HCT116 (cell line): ENCODE measurements at regions not wholly inside any gene's neighbourhood (a gene's known extent, or its start where the extent isn't known, plus 50 kb on each side); places are given as distances from the start of the nearest gene placed in this dataset.

ENCODE experiments used
- ATAC-seq: fragments of 200-7000 bp; cut with Tn5 transposase; 2 replicates; pipeline ENCODE4 v1.9.1; 2020; ENCODE audit warnings: mild to moderate bottlenecking, moderate library complexity
- BruUV-seq: library from RNA; stranded (reverse); fragments of 400-500 nt; replicated peaks from 2 replicates; lab custom pipeline; 2021; lab: Mats Ljungman, UMichigan
- CTCF ChIA-PET: fragments of 300-600 bp; sonication (Branson Sonifier 250); formaldehyde crosslinking; loops from one replicate; lab custom pipeline; 2021; ENCODE audit warnings: antibody characterized with exemption; lab: Charles Lee
- POLR2A ChIA-PET: fragments of 300-600, 350-600 bp; sonication (Branson Sonifier 250); formaldehyde crosslinking; loops from one replicate; lab custom pipeline; 2021; ENCODE audit warnings: antibody characterized with exemption; lab: Charles Lee
- RAD21 ChIA-PET, 2 experiments: fragments of 300-600 bp; sonication (Branson Sonifier 250); formaldehyde crosslinking; loops; one replicate each; lab custom pipeline; 2023; ENCODE audit warnings: low total read pairs in 2 of 2; ENCODE audit not compliant: uncharacterized antibody in 2 of 2, unreplicated experiment in 2 of 2, low non-redundant PET in 1 of 2; lab: Charles Lee
- DNase-seq: peaks from one replicate; pipeline ENCODE4 v3.0.0-alpha.2; 2010; ENCODE audit warnings: low read depth, low spot score
- H2AFZ ChIP-seq: fragments of 200-600 bp; shearing (Covaris generic), sonication (generic); 2 replicates; pipeline ENCODE4 v1.6.1; 2017; ENCODE audit warnings: low read depth, mixed run types, mixed read lengths, antibody characterized with exemption, low read length; ENCODE audit not compliant: poor library complexity, severe bottlenecking
- H3K27ac ChIP-seq: 2 replicates; pipeline ENCODE4 v1.5.1; 2012; ENCODE audit warnings: low read depth, low read length
- H3K27me3 ChIP-seq: fragments of 200-600 bp; sonication (generic); 2 replicates; pipeline ENCODE4 v1.6.1; 2016; ENCODE audit warnings: mixed run types, low read length, mixed read lengths; ENCODE audit not compliant: insufficient read depth
- H3K36me3 ChIP-seq, 2 experiments: fragments of 200-500 bp in 1 of 2; fragments of 200-600 bp in 1 of 2; sonication (Bioruptor generic) in 1 of 2; sonication (generic) in 1 of 2; 2 replicates each; pipeline versions ENCODE4 v1.5.1 to v1.6.1; 2014 to 2016; ENCODE audit warnings: low read length in 2 of 2, inconsistent platforms in 1 of 2, mixed read lengths in 1 of 2, mixed run types in 1 of 2; ENCODE audit not compliant: insufficient read depth in 2 of 2, control insufficient read depth in 1 of 2
- H3K4me1 ChIP-seq, 2 experiments: fragments of 200-600 bp in 1 of 2; sonication (generic) in 1 of 2; 2 replicates each; pipeline versions ENCODE4 v1.5.1 to v1.6.1; 2012 to 2017; ENCODE audit warnings: low read length in 2 of 2, inconsistent platforms in 1 of 2, mild to moderate bottlenecking in 1 of 2, mixed read lengths in 1 of 2, mixed run types in 1 of 2, moderate library complexity in 1 of 2; ENCODE audit not compliant: insufficient read depth in 2 of 2, control insufficient read depth in 1 of 2
- H3K4me2 ChIP-seq: fragments of 200-600 bp; sonication (generic); 2 replicates; pipeline ENCODE4 v1.6.1; 2017; ENCODE audit warnings: mixed run types, low read length, mixed read lengths
- H3K4me3 ChIP-seq, 2 experiments: fragments of 200-600 bp in 1 of 2; sonication (generic) in 1 of 2; replicated peaks in 1 of 2; 2 replicates each; pipeline ENCODE4 v1.5.1; 2011 to 2016; ENCODE audit warnings: low read length in 2 of 2, control low read depth in 1 of 2, low read depth in 1 of 2, mild to moderate bottlenecking in 1 of 2, mixed read lengths in 1 of 2, mixed run types in 1 of 2
- H3K79me2 ChIP-seq: fragments of 200-600 bp; sonication (generic); 2 replicates; pipeline ENCODE4 v1.6.1; 2017; ENCODE audit warnings: mild to moderate bottlenecking, mixed run types, low read length, moderate library complexity, mixed read lengths; ENCODE audit not compliant: insufficient read depth
- H3K9ac ChIP-seq: fragments of 200-600 bp; sonication (generic); 2 replicates; pipeline ENCODE4 v1.6.1; 2016; ENCODE audit warnings: low read length, mixed read lengths
- H3K9me2 ChIP-seq: fragments of 200-600 bp; sonication (generic), shearing (Covaris generic); 2 replicates; pipeline ENCODE4 v1.6.1; 2017; ENCODE audit warnings: mixed run types, mild to moderate bottlenecking, moderate library complexity; ENCODE audit not compliant: insufficient read depth
- H3K9me3 ChIP-seq, 2 experiments: fragments of 200-500 bp in 1 of 2; fragments of 200-600 bp in 1 of 2; sonication (Bioruptor generic) in 1 of 2; sonication (generic) in 1 of 2; 2 replicates each; pipeline ENCODE4 v1.6.1; 2014 to 2017; ENCODE audit warnings: low read length in 2 of 2, mixed read lengths in 2 of 2, inconsistent platforms in 1 of 2, low read depth in 1 of 2, mild to moderate bottlenecking in 1 of 2, mixed run types in 1 of 2, moderate library complexity in 1 of 2; ENCODE audit not compliant: control insufficient read depth in 1 of 2, insufficient read depth in 1 of 2
- H4K20me1 ChIP-seq: fragments of 200-600 bp; sonication (generic), shearing (Covaris generic); 2 replicates; pipeline ENCODE4 v1.6.1; 2017; ENCODE audit warnings: mixed run types, mild to moderate bottlenecking, moderate library complexity; ENCODE audit not compliant: insufficient read depth
- CBX3 ChIP-seq: IDR thresholded peaks from 2 replicates; pipeline ENCODE4 v1.6.1; 2012; ENCODE audit warnings: low read depth
- CEBPB ChIP-seq: IDR thresholded peaks from 2 replicates; pipeline ENCODE4 v1.6.1; 2012; ENCODE audit warnings: low read depth
- EGR1 ChIP-seq: IDR thresholded peaks from 2 replicates; pipeline ENCODE4 v1.6.1; 2012; ENCODE audit warnings: low read depth
- EZH2phosphoT487 ChIP-seq: fragments of 200-600 bp; IDR thresholded peaks from 2 replicates; pipeline ENCODE4 v1.6.1; 2018; ENCODE audit warnings: antibody characterized with exemption, borderline replicate concordance
- JUND ChIP-seq: IDR thresholded peaks from 2 replicates; pipeline ENCODE4 v1.6.1; 2012
- POLR2A ChIP-seq: IDR thresholded peaks from 2 replicates; pipeline ENCODE4 v1.7.0; 2011; ENCODE audit warnings: borderline replicate concordance; ENCODE audit not compliant: insufficient read depth, insufficient read length; ENCODE audit errors: extremely low read depth
- POLR2AphosphoS5 ChIP-seq: IDR thresholded peaks from 2 replicates; pipeline ENCODE4 v1.6.1; 2011; ENCODE audit warnings: mild to moderate bottlenecking, low read depth, low read length, moderate library complexity
- SP1 ChIP-seq: IDR thresholded peaks from 2 replicates; pipeline ENCODE4 v1.6.1; 2012; ENCODE audit warnings: low read depth
- SRF ChIP-seq: IDR thresholded peaks from 2 replicates; pipeline ENCODE4 v1.6.1; 2012; ENCODE audit warnings: low read depth
- YY1 ChIP-seq: IDR thresholded peaks from 2 replicates; pipeline ENCODE4 v1.6.1; 2011; ENCODE audit warnings: low read length, low read depth, moderate library complexity, mild to moderate bottlenecking; ENCODE audit not compliant: insufficient replicate concordance; ENCODE audit errors: extremely low read depth
- ZFX ChIP-seq: fragments of 450-650 bp; IDR thresholded peaks from 2 replicates; pipeline ENCODE4 v1.6.1; 2017
- ZNF274 ChIP-seq: fragments of 200-500 bp; sonication (Bioruptor generic); IDR thresholded peaks from 2 replicates; pipeline ENCODE4 v1.6.1; 2014; ENCODE audit warnings: mild to moderate bottlenecking, low read depth, low read length, inconsistent platforms
- intact Hi-C: fragments of 100-400 bp; cut with micrococcal nuclease; formaldehyde crosslinking; loops from 2 replicates; pipeline ENCODE4 v1.10.0; 2022
- TF ChIP-seq, protein P1 (sequence below), 3 experiments: fragments of 200-600 bp in 1 of 3; sonication (generic) in 1 of 3; IDR thresholded peaks in 2 of 3; conservative IDR thresholded peaks in 1 of 3; 2 replicates each; pipeline ENCODE4 v1.5.1; 2012 to 2017; ENCODE audit warnings: low read depth in 2 of 3, low read length in 2 of 3, antibody characterized with exemption in 1 of 3, borderline replicate concordance in 1 of 3, control low read depth in 1 of 3, mild to moderate bottlenecking in 1 of 3, mixed read lengths in 1 of 3, mixed run types in 1 of 3, moderate library complexity in 1 of 3; ENCODE audit not compliant: insufficient read depth in 1 of 3
- TF ChIP-seq, protein P2 (sequence below): IDR thresholded peaks from 2 replicates; pipeline ENCODE4 v1.6.1; 2012
- TF ChIP-seq, protein P3 (sequence below): IDR thresholded peaks from 2 replicates; pipeline ENCODE4 v1.6.1; 2011; ENCODE audit warnings: mild to moderate bottlenecking, low read length, moderate library complexity; ENCODE audit not compliant: insufficient replicate concordance; ENCODE audit errors: extremely low read depth

DNA sequence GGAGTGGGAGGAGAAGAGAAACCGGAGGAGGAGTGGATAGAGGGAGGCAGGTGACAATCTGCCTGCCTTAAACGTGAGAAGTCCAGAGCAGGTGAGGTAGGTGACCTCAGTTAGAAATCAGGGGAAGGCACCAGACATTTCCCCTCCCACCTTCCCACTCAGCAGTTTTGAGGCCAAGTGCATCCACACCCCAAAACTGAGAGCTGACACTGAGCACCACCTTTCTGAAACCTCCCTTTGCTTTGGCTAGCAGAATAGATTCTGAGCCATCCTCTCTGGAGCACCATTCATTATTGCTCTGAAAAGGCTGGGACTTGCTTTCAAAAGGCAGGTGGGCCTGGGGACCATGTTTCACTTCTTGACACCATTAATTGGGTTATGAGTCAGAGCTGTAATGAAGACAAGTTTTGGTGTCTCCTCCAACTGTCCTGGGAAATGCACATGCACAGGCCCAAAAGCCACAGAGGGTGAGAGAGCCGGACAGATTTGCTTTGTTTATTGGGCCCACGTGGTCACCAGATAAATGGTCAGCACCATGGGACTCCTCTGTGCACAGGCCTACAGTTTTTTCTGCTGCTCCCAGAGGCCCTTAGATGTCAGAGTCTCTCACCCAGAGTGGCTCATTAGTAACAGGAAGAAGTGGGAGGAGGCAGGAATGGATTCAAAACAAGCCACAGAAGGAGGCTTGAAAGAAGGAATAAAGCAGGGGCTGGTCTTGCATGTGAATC lies 314.7 kb downstream of the TLE1 start:
- Histone ChIP-seq H3K9ac (no peak overlapping the region), H2AFZ (no peak overlapping the region), H3K27ac (no peak overlapping the region), H3K9me2 (no peaks in the 10 kb centered on the region), H3K4me3 (no peak overlapping the region), H3K4me2 (no peak overlapping the region), H3K27me3 (no peaks in the 10 kb centered on the region), H3K79me2 (no peaks in the 10 kb centered on the region), H4K20me1 (no peaks in the 10 kb centered on the region), H3K36me3 (no peaks in the 10 kb centered on the region), H3K9me3 (no peaks in the 10 kb centered on the region), H3K4me1 (no peaks in the 10 kb centered on the region)
- DNase-seq, result no peak
- ATAC-seq, result no peak
- TF ChIP-seq, protein P1, sequence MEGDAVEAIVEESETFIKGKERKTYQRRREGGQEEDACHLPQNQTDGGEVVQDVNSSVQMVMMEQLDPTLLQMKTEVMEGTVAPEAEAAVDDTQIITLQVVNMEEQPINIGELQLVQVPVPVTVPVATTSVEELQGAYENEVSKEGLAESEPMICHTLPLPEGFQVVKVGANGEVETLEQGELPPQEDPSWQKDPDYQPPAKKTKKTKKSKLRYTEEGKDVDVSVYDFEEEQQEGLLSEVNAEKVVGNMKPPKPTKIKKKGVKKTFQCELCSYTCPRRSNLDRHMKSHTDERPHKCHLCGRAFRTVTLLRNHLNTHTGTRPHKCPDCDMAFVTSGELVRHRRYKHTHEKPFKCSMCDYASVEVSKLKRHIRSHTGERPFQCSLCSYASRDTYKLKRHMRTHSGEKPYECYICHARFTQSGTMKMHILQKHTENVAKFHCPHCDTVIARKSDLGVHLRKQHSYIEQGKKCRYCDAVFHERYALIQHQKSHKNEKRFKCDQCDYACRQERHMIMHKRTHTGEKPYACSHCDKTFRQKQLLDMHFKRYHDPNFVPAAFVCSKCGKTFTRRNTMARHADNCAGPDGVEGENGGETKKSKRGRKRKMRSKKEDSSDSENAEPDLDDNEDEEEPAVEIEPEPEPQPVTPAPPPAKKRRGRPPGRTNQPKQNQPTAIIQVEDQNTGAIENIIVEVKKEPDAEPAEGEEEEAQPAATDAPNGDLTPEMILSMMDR (IDR thresholded peaks at IDR 0.05 in 2 of 3, conservative IDR thresholded peaks at IDR 0.05 in 1 of 3; ENCODE audit: borderline replicate concordance in 1 of 3, insufficient read depth in 1 of 3, low read depth in 2 of 3, low read length in 2 of 3), result no peak
- TF ChIP-seq JUND (no peak), ZFX (no peak), SRF (no peak)
- TF ChIP-seq, protein P2, sequence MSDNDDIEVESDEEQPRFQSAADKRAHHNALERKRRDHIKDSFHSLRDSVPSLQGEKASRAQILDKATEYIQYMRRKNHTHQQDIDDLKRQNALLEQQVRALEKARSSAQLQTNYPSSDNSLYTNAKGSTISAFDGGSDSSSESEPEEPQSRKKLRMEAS, result no peak
- CTCF ChIA-PET, result no interaction called here
- POLR2A ChIA-PET, result no interaction called here
- BruUV-seq, result no TSS peak
- intact Hi-C loops, result no loop called here
- RAD21 ChIA-PET, result no interaction called here

DNA sequence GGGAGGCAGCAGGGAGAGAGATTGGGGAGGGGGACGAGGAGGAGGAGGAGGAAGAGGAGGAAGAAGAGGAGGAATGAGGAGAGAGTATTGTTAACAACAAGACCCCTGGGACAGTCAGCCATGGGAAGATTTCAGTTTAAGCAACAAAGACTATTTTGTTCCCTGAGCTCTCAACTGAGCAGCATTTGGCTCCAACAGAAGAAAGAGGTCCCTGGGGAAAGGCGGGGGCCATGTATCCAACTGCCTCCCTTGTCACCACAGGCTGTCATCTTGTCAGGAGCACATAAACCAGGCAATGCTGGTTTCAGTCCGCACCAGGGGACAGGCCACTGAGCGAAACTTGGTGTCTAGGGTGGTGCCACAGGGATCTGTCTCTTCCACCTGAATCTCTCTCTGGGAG lies 316.1 kb downstream of the TLE1 start:
- ChIA-PET POLR2A (no interaction called here), RAD21 (no interaction called here), CTCF (no interaction called here)
- Histone ChIP-seq H3K9me3 (no peaks in the 10 kb centered on the region), H3K4me1 (no peaks in the 10 kb centered on the region), H4K20me1 (no peaks in the 10 kb centered on the region), H3K4me2 (no peak overlapping the region), H2AFZ (no peak overlapping the region), H3K79me2 (no peaks in the 10 kb centered on the region), H3K27me3 (no peaks in the 10 kb centered on the region), H3K27ac (no peak overlapping the region), H3K9me2 (no peaks in the 10 kb centered on the region), H3K9ac (no peak overlapping the region), H3K36me3 (no peaks in the 10 kb centered on the region), H3K4me3 (no peak overlapping the region)
- BruUV-seq, result no TSS peak
- ATAC-seq (no peak), DNase-seq (no peak)
- intact Hi-C loops, result no loop called here
- no peak for TF ChIP-seq ZNF274
- TF ChIP-seq ZFX, result no peak
- no peak for TF ChIP-seq POLR2AphosphoS5
- TF ChIP-seq, protein P3, sequence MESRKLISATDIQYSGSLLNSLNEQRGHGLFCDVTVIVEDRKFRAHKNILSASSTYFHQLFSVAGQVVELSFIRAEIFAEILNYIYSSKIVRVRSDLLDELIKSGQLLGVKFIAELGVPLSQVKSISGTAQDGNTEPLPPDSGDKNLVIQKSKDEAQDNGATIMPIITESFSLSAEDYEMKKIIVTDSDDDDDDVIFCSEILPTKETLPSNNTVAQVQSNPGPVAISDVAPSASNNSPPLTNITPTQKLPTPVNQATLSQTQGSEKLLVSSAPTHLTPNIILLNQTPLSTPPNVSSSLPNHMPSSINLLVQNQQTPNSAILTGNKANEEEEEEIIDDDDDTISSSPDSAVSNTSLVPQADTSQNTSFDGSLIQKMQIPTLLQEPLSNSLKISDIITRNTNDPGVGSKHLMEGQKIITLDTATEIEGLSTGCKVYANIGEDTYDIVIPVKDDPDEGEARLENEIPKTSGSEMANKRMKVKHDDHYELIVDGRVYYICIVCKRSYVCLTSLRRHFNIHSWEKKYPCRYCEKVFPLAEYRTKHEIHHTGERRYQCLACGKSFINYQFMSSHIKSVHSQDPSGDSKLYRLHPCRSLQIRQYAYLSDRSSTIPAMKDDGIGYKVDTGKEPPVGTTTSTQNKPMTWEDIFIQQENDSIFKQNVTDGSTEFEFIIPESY, result no peak
- no peak for TF ChIP-seq CBX3
- no peak for TF ChIP-seq EGR1
- TF ChIP-seq YY1, result no peak
- no peak for TF ChIP-seq CEBPB
- TF ChIP-seq POLR2A, result no peak
- no peak for TF ChIP-seq EZH2phosphoT487
- no peak for TF ChIP-seq SP1
